ENCODE measurements at regions not wholly inside any gene's neighbourhood (a gene's known extent, or its start where the extent isn't known, plus 50 kb on each side); places are given as distances from the start of the nearest gene placed in this dataset.
"Not testable (repeated sequence)": the region's sequence is repeated elsewhere in the genome, so short reads cannot be mapped to it uniquely, and the experiment has no call there.

DNA sequence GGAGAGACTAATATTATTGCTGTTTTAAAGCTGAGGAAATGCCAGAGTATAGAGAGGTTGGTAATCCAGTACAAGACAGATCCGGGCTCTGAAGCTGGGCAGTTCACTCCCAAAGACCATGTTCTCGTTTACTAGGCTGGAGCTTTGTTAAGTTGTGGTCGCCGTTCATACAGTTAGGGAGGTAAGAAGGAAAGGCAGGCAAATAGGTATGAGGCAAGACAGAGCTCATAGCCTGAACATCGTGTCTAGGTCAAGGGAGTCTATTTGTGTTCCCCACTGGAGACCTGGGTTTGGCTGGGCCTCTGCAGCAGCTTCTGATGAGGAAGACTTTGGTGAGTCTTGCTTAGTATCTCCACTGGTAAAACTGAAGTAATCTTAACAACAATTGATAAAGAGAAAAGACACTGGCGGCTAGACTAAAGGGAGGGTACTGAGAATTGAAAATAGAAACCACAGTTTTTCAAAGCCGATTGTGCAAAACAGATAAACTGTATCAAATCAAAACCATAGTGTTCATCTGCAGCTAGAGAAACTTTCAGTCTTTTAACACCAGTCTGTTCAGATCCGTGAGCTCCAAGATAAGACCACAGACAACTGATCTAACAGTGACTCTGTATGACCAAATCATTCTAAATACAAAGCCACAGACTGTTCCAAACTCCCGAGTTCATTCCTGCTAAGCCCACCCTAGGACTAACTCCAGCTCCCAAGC is 217.0 kb upstream of the FAM78B start:
- peaks cover 6 to 13% (median 10%) of the 10 kb centered on the region in 3 donors for H3K27me3 Mint-ChIP-seq
- no peak for DNase-seq
- ATAC-seq (ENCODE audit: low read depth in 2 of 2) = no peak
- no peak overlapping the region for H3K27ac Mint-ChIP-seq
- H3K9me3 Mint-ChIP-seq = peaks cover 0 to 2% (median 0%) of the 10 kb centered on the region in 7 donors
- no peaks in the 10 kb centered on the region for H3K36me3 Mint-ChIP-seq
- no peak overlapping the region for H3K4me3 Mint-ChIP-seq
- no peaks in the 10 kb centered on the region for H3K4me1 Mint-ChIP-seq

- no peaks in the 10 kb centered on the region for H3K36me3 Mint-ChIP-seq
- DNase-seq (no peak), ATAC-seq (ENCODE audit: low read depth in 2 of 2) (no peak)
- peaks cover 0 to 2% (median 0%) of the 10 kb centered on the region in 7 donors for H3K9me3 Mint-ChIP-seq
- H3K27me3 Mint-ChIP-seq = peaks cover 6 to 13% (median 10%) of the 10 kb centered on the region in 3 donors
- H3K4me1 Mint-ChIP-seq = no peaks in the 10 kb centered on the region
- H3K4me3 Mint-ChIP-seq = no peak overlapping the region
- H3K27ac Mint-ChIP-seq = no peak overlapping the region
Measured at GRCh38 chr1:166384948-166385347, 218.1 kb upstream of the FAM78B start.

DNA sequence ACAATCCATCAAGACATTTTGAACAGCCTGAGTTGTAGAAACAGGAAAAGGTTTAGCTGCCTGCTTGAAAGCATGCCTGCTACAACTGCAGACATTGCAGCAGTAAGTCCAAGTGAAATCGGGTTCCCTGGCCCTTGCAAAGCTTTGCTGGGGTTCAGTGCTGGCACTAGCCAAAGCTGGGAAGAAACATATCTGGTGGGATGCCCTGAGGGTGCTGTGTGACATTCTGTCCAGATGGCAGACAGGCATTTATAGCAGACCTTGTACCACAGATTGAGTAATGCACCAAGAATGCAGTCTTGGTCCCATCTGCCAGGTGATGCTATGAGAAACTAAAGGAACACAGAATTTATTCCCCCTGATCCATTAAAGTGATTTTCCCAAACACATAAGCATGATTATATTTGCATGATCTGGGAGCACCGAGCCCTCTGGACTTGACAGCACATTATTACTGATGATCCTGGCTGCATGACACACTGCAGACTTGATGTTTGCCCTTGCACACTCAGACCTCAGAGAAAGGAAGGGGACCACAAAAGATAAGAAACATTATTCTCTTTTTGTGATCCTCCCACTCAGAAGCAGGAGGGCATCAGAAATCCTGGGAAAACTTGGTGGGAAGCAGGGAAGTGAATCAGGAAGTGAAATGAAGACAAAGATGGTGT is 223.7 kb upstream of the FAM78B start:
- H3K27me3 Mint-ChIP-seq = peaks cover 0 to 5% (median under 1%) of the 10 kb centered on the region in 3 donors
- no peak overlapping the region for H3K4me3 Mint-ChIP-seq
- no peak for ATAC-seq (ENCODE audit: low read depth in 2 of 2)

GRCh38 chr1:166391279-166392066 is 224.7 kb upstream of the FAM78B start:
- H3K36me3 Mint-ChIP-seq = no peaks in the 10 kb centered on the region
- no peak for DNase-seq
- peaks cover 0 to 5% (median 4%) of the 10 kb centered on the region in 3 donors for H3K27me3 Mint-ChIP-seq
- no peak for ATAC-seq (ENCODE audit: low read depth in 2 of 2)
- H3K4me3 Mint-ChIP-seq = no peak overlapping the region
- H3K4me1 Mint-ChIP-seq = no peaks in the 10 kb centered on the region
- H3K27ac Mint-ChIP-seq = no peak overlapping the region
- peaks cover 0 to 2% (median 0%) of the 10 kb centered on the region in 7 donors for H3K9me3 Mint-ChIP-seq

More for the DNA sequence above, 223.7 kb upstream of the FAM78B start:
- Mint-ChIP-seq H3K9me3 (peaks cover 0 to 2% (median 0%) of the 10 kb centered on the region in 7 donors), H3K4me1 (no peaks in the 10 kb centered on the region), H3K27ac (no peak overlapping the region), H3K36me3 (no peaks in the 10 kb centered on the region)
- DNase-seq = no peak

DNA sequence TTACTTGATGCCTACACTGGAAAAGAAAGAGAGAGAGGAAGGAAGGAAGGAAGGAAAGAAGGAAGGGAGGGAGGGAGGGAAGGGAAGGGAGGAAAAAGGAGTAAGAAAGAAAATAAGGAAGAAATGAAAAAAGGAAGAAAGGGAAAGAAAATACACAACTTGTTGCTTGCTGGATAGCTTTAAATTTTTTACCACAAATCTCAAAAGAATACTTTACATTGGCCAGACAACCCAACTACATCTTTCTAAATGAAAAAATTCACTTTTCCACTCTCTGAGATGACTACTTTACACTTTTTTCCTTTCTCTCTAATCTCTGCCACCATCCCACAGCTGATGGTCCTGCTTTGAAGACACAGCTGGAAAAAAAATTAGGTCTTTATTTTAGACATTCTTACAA is 228.9 kb upstream of the FAM78B start:
- Mint-ChIP-seq H3K4me3 (no peak overlapping the region), H3K9me3 (peaks cover 0 to under 1% (median 0%) of the 10 kb centered on the region in 7 donors), H3K27me3 (peaks cover 0 to 4% (median 0%) of the 10 kb centered on the region in 3 donors), H3K36me3 (no peaks in the 10 kb centered on the region), H3K4me1 (no peaks in the 10 kb centered on the region), H3K27ac (no peak overlapping the region)
- ATAC-seq (ENCODE audit: low read depth in 2 of 2) = no peak
- DNase-seq = no peak

GRCh38 chr1:166409253-166410082 is 242.7 kb upstream of the FAM78B start:
- not testable (repeated sequence) for ATAC-seq (ENCODE audit: low read depth in 2 of 2)

GRCh38 chr1:166410083-166410385 is 243.2 kb upstream of the FAM78B start:
- Mint-ChIP-seq H3K27ac (no peak overlapping the region), H3K4me3 (no peak overlapping the region), H3K9me3 (peaks cover 11 to 42% (median 25%) of the 10 kb centered on the region in 7 donors), H3K36me3 (peaks cover 0 to 26% of the 10 kb centered on the region in 2 donors), H3K4me1 (no peaks in the 10 kb centered on the region), H3K27me3 (peaks cover 0 to 8% (median 6%) of the 10 kb centered on the region in 3 donors)
- no peak for ATAC-seq (ENCODE audit: low read depth in 2 of 2)
- DNase-seq = no peak

More at GRCh38 chr1:166409253-166410082, 242.7 kb upstream of the FAM78B start:
- peaks cover 0 to 26% of the 10 kb centered on the region in 2 donors for H3K36me3 Mint-ChIP-seq
- not testable (repeated sequence) for H3K4me3 Mint-ChIP-seq, H3K4me1 Mint-ChIP-seq, DNase-seq, H3K27me3 Mint-ChIP-seq
- H3K27ac Mint-ChIP-seq = peak overlapping the region in 1 of 6 donors; percentile 33
- H3K9me3 Mint-ChIP-seq = peaks cover 11 to 46% (median 25%) of the 10 kb centered on the region in 7 donors

DNA sequence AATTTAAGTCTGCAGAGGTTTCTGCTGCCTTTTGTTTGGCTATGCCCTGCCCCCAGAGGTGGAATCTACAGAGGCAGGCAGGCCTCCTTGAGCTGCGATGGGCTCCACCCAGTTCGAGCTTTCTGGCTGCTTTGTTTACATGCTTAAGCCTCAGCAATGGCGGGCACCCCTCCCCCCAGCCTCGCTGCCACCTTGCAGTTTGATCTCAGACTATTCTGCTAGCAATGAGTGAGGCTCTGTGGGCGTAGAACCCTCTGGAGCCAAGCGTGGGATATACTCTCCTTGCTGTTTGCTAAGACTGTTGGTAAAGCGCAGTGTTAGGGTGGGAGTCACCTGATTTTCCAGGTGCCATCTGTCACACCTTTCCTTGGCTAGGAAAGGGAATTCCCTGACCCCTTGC is 250.0 kb upstream of the FAM78B start:
- H3K9me3 Mint-ChIP-seq; H3K36me3 Mint-ChIP-seq; H3K4me1 Mint-ChIP-seq; H3K4me3 Mint-ChIP-seq; ATAC-seq (ENCODE audit: low read depth in 2 of 2); H3K27ac Mint-ChIP-seq; DNase-seq: not testable (repeated sequence)
- H3K27me3 Mint-ChIP-seq = peaks cover 5 to 16% (median 7%) of the 10 kb centered on the region in 3 donors

DNA sequence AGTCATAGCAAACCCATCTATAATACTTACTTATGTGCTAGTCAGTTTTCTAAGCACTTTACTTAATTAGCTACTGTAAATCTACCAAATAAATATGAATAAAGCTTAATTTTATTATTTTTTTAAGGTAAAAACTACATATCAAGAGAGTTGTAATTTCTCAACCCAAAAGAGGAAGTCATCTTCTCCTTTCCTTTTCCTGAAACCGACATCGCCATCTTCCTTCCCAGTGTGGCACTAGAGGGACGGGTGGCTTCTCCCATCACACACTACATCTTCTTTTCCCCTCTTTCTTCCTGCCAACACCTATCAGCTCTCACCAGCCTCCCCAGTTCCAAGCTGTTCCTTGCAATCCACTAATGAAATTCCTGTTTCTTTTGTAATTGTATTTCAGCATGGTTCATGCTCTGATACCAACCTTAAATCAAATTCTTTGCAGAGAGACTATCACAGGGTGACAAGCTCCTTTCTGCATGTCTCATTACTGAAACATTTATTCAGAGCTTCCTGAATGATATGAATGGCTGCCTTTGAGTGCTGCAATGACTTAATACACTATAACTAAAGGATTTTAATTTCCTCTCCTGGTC is 251.6 kb upstream of the FAM78B start:
- H3K4me1 Mint-ChIP-seq = no peaks in the 10 kb centered on the region
- no peak for DNase-seq
- ATAC-seq (ENCODE audit: low read depth in 2 of 2) = no peak
- H3K27me3 Mint-ChIP-seq = peaks cover 5 to 16% (median 7%) of the 10 kb centered on the region in 3 donors
- no peak overlapping the region for H3K4me3 Mint-ChIP-seq
- H3K9me3 Mint-ChIP-seq = peaks cover 2 to 9% (median 4%) of the 10 kb centered on the region in 7 donors
- H3K36me3 Mint-ChIP-seq = no peaks in the 10 kb centered on the region
- H3K27ac Mint-ChIP-seq = peak overlapping the region in 1 of 6 donors; percentile 70

DNA sequence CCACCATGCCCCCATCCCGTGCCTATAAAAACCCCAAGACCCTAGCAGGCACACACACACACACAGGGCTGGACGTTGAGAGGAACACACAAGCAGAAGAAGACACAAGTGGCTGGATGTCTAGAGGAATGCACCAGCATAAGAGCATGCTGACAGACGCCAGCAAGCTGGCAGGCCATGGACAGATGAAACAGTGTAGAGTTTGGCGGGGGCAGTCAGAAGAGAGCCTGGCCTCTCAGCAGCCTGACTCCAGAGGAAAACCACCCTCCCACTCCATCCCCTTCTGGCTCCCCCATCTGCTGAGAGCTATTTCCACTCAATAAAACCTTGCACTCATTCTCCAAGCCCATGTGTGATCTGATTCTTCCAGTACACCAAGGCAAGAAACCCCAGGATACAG is 255.8 kb upstream of the FAM78B start:
- not testable (repeated sequence) for H3K36me3 Mint-ChIP-seq; H3K4me1 Mint-ChIP-seq; H3K27me3 Mint-ChIP-seq; H3K27ac Mint-ChIP-seq; H3K9me3 Mint-ChIP-seq; H3K4me3 Mint-ChIP-seq; DNase-seq; ATAC-seq (ENCODE audit: low read depth in 2 of 2)

GRCh38 chr1:166432655-166433054 is 265.9 kb upstream of the FAM78B start:
- no peak for ATAC-seq (ENCODE audit: low read depth in 2 of 2)
- Mint-ChIP-seq H3K27ac (no peak overlapping the region), H3K36me3 (no peaks in the 10 kb centered on the region), H3K27me3 (peaks cover 7 to 9% (median 7%) of the 10 kb centered on the region in 3 donors), H3K9me3 (peaks cover 0 to 7% (median 0%) of the 10 kb centered on the region in 7 donors), H3K4me3 (no peak overlapping the region), H3K4me1 (no peaks in the 10 kb centered on the region)
- no peak for DNase-seq

DNA sequence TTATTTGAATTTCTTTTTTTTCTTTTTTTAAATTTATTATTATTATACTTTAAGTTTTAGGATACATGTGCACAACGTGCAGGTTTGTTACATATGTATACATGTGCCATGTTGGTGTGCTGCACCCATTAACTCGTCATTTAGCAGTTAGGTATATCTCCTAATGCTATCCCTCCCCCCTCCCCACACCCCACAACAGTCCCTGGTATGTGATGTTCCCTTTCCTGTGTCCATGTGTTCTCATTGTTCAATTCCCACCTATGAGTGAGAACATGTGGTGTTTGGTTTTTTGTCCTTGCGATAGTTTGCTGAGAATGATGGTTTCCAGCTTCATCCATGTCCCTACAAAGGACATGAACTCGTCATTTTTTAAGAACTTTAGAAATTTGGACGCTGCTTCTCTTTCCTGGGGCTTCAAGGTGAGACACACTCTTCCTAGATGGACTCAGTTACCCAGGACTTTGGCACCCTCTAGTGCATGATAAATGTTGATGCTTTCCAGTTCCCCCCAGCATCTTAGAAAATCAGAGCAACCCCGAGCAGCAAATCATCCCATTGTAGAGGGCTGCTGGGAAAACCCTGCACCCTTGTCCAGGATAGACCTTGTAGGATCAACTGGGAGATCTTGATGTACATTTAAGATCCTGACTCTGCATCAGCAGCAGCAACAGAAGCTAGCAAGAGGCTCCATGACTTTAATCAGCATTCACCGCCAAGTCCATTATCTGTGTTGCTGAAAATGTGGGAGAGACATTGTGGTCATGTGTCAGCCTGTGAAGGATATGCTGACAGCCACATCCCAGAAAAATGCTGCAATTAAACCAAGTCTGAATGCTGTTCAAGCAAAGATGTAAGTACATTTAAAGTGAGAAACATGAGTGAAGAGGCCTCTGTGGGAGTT is 266.9 kb upstream of the FAM78B start:
- H3K9me3 Mint-ChIP-seq; H3K4me1 Mint-ChIP-seq; H3K36me3 Mint-ChIP-seq; ATAC-seq (ENCODE audit: low read depth in 2 of 2); H3K4me3 Mint-ChIP-seq; DNase-seq; H3K27me3 Mint-ChIP-seq: not testable (repeated sequence)
- peak overlapping the region in 1 of 6 donors; percentile 24 for H3K27ac Mint-ChIP-seq
